Hepatocyte (in vitro differentiated cells): ENCODE measurements at regions not wholly inside any gene's neighbourhood (a gene's known extent, or its start where the extent isn't known, plus 50 kb on each side); places are given as distances from the start of the nearest gene placed in this dataset.

Source experiments
- EZH2 ChIP-seq: fragments of 200-600 bp; sonication (generic); IDR thresholded peaks from 2 replicates; pipeline ENCODE4 v1.6.1; 2016; ENCODE audit warnings: antibody characterized with exemption, mild to moderate bottlenecking, borderline replicate concordance
- EZH2phosphoT487 ChIP-seq: fragments of 200-600 bp; sonication (generic); IDR thresholded peaks from one replicate; pipeline ENCODE4 v1.6.1; 2018; ENCODE audit warnings: antibody characterized with exemption, mild to moderate bottlenecking, low read depth, moderate library complexity; ENCODE audit not compliant: unreplicated experiment, severe bottlenecking
- TF ChIP-seq, protein P1 (sequence below): fragments of 200-600 bp; sonication (generic); IDR thresholded peaks from 2 replicates; pipeline ENCODE4 v1.5.1; 2016; ENCODE audit warnings: antibody characterized with exemption, mild to moderate bottlenecking; ENCODE audit not compliant: poor library complexity

DNA sequence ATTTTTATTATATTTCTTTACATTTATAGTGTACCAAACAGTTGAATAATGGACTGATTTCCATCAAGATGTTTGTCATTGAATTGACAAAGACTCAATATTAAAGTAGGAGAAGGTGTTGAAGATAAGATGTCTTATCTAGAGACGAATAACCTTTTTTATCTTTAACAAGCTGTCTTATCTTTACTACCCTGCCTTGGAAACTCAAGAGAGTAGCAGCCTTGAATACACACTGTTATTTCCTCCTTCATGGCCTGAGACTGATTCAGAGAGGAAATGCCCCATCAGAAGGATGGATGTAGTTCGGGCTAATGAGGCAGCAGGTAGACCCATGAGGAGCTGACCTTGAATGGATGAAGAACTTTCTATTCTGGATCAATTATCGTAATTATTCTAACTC, 365.1 kb upstream of the SEMA6D start:
- TF ChIP-seq, protein P1, sequence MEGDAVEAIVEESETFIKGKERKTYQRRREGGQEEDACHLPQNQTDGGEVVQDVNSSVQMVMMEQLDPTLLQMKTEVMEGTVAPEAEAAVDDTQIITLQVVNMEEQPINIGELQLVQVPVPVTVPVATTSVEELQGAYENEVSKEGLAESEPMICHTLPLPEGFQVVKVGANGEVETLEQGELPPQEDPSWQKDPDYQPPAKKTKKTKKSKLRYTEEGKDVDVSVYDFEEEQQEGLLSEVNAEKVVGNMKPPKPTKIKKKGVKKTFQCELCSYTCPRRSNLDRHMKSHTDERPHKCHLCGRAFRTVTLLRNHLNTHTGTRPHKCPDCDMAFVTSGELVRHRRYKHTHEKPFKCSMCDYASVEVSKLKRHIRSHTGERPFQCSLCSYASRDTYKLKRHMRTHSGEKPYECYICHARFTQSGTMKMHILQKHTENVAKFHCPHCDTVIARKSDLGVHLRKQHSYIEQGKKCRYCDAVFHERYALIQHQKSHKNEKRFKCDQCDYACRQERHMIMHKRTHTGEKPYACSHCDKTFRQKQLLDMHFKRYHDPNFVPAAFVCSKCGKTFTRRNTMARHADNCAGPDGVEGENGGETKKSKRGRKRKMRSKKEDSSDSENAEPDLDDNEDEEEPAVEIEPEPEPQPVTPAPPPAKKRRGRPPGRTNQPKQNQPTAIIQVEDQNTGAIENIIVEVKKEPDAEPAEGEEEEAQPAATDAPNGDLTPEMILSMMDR = no peak
- TF ChIP-seq EZH2 = no peak
- peak; percentile 85 for TF ChIP-seq EZH2phosphoT487
